ENCODE measurements at regions not wholly inside any gene's neighbourhood (a gene's known extent, or its start where the extent isn't known, plus 50 kb on each side); places are given as distances from the start of the nearest gene placed in this dataset.

- H3K27ac ChIP-seq (ENCODE audit: low read depth, low read length), result no peak overlapping the region
- H3K36me3 ChIP-seq (ENCODE audit: control insufficient read depth, insufficient read depth, low read length), result no peaks in the 10 kb centered on the region
- H3K4me3 Mint-ChIP-seq, result no peak overlapping the region
- peaks cover 23% of the 10 kb centered on the region for H3K27me3 Mint-ChIP-seq (ENCODE audit: insufficient read depth)
- no peak for DNase-seq
- H3K27me3 ChIP-seq (ENCODE audit: control insufficient read depth, insufficient read depth, low read length, poor library complexity, severe bottlenecking), result peaks cover 7% of the 10 kb centered on the region
- H3K4me1 Mint-ChIP-seq, result peaks cover 17% of the 10 kb centered on the region
- WGBS, 2 experiments (ENCODE audit: insufficient coverage in 1 of 2, insufficient read length in 1 of 2), result 59 to 69% methylated on average over 2 of the region's 2 CpGs
- no peaks in the 10 kb centered on the region for H3K9me3 ChIP-seq (ENCODE audit: control insufficient read depth, low read length)
- no peaks in the 10 kb centered on the region for H3K9me3 Mint-ChIP-seq
- peaks cover 10% of the 10 kb centered on the region for H3K4me1 ChIP-seq (ENCODE audit: control insufficient read depth, insufficient read depth, low read length)
- TF ChIP-seq CTCF (conservative IDR thresholded peaks at IDR 0.05), result no peak
- H3K27ac Mint-ChIP-seq, result no peak overlapping the region
- H3K4me3 ChIP-seq (ENCODE audit: low read length), result no peak overlapping the region
- H3K36me3 Mint-ChIP-seq (ENCODE audit: low read depth), result no peaks in the 10 kb centered on the region
- H3K9ac ChIP-seq (ENCODE audit: extremely low read depth, low read length, poor library complexity, severe bottlenecking), result no peak overlapping the region
Observed at GRCh38 chr16:76194616-76195015, 82.6 kb upstream of the CNTNAP4 start.

GRCh38 chr16:76195056-76195455 is 82.1 kb upstream of the CNTNAP4 start:
- TF ChIP-seq CTCF (conservative IDR thresholded peaks at IDR 0.05), result no peak
- Mint-ChIP-seq H3K4me1 (peaks cover 17% of the 10 kb centered on the region), H3K27me3 (ENCODE audit: insufficient read depth) (peaks cover 24% of the 10 kb centered on the region), H3K27ac (no peak overlapping the region), H3K4me3 (no peak overlapping the region), H3K36me3 (ENCODE audit: low read depth) (no peaks in the 10 kb centered on the region), H3K9me3 (no peaks in the 10 kb centered on the region)
- Histone ChIP-seq H3K4me3 (ENCODE audit: low read length) (no peak overlapping the region), H3K9ac (ENCODE audit: extremely low read depth, low read length, poor library complexity, severe bottlenecking) (no peak overlapping the region), H3K36me3 (ENCODE audit: control insufficient read depth, insufficient read depth, low read length) (no peaks in the 10 kb centered on the region), H3K27me3 (ENCODE audit: control insufficient read depth, insufficient read depth, low read length, poor library complexity, severe bottlenecking) (peaks cover 7% of the 10 kb centered on the region), H3K9me3 (ENCODE audit: control insufficient read depth, low read length) (no peaks in the 10 kb centered on the region), H3K4me1 (ENCODE audit: control insufficient read depth, insufficient read depth, low read length) (peaks cover 10% of the 10 kb centered on the region), H3K27ac (ENCODE audit: low read depth, low read length) (no peak overlapping the region)
- DNase-seq, result no peak
- WGBS, 2 experiments (ENCODE audit: insufficient coverage in 1 of 2, insufficient read length in 1 of 2), result 87 to 92% methylated on average over 3 of the region's 3 CpGs

GRCh38 chr16:76195648-76196047 is 81.6 kb upstream of the CNTNAP4 start:
- peaks cover 25% of the 10 kb centered on the region for H3K27me3 Mint-ChIP-seq (ENCODE audit: insufficient read depth)
- Histone ChIP-seq H3K27me3 (ENCODE audit: control insufficient read depth, insufficient read depth, low read length, poor library complexity, severe bottlenecking) (peaks cover 7% of the 10 kb centered on the region), H3K4me1 (ENCODE audit: control insufficient read depth, insufficient read depth, low read length) (peaks cover 10% of the 10 kb centered on the region), H3K4me3 (ENCODE audit: low read length) (no peak overlapping the region), H3K9ac (ENCODE audit: extremely low read depth, low read length, poor library complexity, severe bottlenecking) (no peak overlapping the region), H3K9me3 (ENCODE audit: control insufficient read depth, low read length) (no peaks in the 10 kb centered on the region), H3K36me3 (ENCODE audit: control insufficient read depth, insufficient read depth, low read length) (no peaks in the 10 kb centered on the region), H3K27ac (ENCODE audit: low read depth, low read length) (no peak overlapping the region)
- H3K27ac Mint-ChIP-seq, result no peak overlapping the region
- H3K4me3 Mint-ChIP-seq, result no peak overlapping the region
- 80 to 81% methylated on average over 1 to 2 of the region's 2 CpGs for WGBS, 2 experiments (ENCODE audit: insufficient coverage in 1 of 2, insufficient read length in 1 of 2)
- TF ChIP-seq CTCF (conservative IDR thresholded peaks at IDR 0.05), result no peak
- peaks cover 17% of the 10 kb centered on the region for H3K4me1 Mint-ChIP-seq
- H3K36me3 Mint-ChIP-seq (ENCODE audit: low read depth), result no peaks in the 10 kb centered on the region
- DNase-seq, result no peak
- H3K9me3 Mint-ChIP-seq, result no peaks in the 10 kb centered on the region
